GM12892 (cell line): ENCODE measurements at regions not wholly inside any gene's neighbourhood (a gene's known extent, or its start where the extent isn't known, plus 50 kb on each side); places are given as distances from the start of the nearest gene placed in this dataset.

Experiments
- POLR2A ChIP-seq: IDR thresholded peaks from 2 replicates; pipeline ENCODE4 v1.6.1; 2011; ENCODE audit warnings: low read depth, low read length, control low read depth
- POLR2AphosphoS5 ChIP-seq: IDR thresholded peaks from 2 replicates; pipeline ENCODE4 v1.6.1; 2011; ENCODE audit warnings: low read depth, low read length, control low read depth
- TAF1 ChIP-seq: IDR thresholded peaks from 2 replicates; pipeline ENCODE4 v1.6.1; 2011; ENCODE audit warnings: low read depth, mild to moderate bottlenecking, control low read depth, low read length, borderline replicate concordance

GRCh38 chr15:66877477-66878271, 175.6 kb downstream of the SMAD6 start:
- TF ChIP-seq POLR2AphosphoS5 (no peak), POLR2A (no peak), TAF1 (no peak)
